ENCODE measurements at regions not wholly inside any gene's neighbourhood (a gene's known extent, or its start where the extent isn't known, plus 50 kb on each side); places are given as distances from the start of the nearest gene placed in this dataset.
A peak's percentile ranks its signal among the peaks of the same experiment; 100 is the strongest.

DNA sequence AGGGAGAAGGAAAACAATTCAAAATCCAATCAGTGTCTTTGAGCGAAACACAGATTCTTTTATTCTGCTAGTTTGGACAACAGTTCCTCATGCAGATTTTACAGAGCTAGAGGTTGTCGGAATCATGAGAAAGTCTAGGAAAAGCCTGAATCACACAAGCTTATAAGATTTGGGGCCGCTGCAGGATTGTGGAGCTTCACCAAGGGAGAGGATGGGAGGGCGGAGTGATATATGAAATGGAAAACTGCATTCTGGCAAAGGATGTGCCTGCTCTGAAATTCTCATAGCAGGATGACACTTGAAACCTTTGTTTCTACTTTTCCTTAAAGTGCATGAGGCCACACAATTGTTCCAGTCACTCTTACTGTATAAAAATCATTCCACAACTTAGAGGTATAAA lies 134.3 kb downstream of the OR2K2 start:
- no peak for DNase-seq (ENCODE audit: low read depth)

DNA sequence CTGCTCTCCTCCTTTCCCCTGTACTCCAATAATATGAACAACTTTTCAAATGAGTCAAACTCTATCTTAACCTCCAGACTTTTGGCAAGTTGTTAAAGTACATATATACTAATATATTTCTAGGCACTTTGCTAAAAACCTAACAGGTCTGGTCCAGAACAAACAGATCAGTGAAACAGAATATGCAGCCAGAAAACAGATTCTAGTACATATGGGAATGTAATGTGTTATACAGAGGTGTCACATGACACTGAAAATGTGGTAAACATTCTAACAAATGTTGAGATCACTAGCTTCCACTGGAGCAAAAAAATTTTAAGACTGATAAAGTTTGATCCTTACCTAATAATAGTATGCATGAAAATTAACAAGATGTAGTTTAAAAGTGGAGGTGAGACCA lies 136.9 kb downstream of the OR2K2 start:
- DNase-seq (ENCODE audit: low read depth), result no peak

DNA sequence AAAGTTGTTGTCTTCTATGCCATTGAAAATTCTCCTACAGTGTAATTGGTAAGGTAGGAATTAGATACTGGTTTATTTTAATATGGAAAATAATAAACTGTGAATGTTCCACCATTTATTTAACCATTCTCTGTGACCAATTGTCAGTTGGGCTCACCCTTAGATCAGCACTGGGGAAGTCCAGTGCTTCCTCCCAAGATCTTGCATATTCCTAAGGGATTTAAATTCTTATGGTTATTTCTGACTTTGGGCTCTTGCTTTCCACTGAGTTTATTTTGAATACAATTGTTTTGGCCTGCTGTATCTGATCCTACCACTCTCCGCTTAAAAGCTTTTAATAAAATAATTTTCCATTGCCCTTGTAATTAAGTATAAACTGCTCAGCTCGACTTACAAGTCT lies 137.4 kb downstream of the OR2K2 start:
- DNase-seq (ENCODE audit: low read depth), result no peak

- no peak for DNase-seq (ENCODE audit: low read depth)
These were observed 139.7 kb downstream of the OR2K2 start for GRCh38 chr9:111190347-111190746.

DNA sequence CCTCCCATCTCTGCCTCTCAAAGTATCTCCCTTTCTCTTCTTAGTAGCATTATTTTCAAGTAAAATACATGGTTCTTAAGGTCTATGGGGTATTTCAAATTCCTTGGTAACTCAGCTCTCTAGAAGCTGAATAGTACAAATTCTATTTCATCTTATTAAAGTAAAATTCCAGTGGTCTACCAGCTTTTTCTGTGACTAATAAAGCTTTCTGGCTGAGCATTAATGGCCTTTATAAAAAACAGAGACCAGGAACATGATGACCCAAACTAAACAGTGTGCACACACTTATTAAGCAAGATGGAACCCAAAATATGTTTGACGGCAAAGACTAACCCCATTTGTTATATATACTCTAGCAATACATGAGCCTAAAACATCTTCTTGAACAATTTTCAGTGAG lies 142.6 kb downstream of the OR2K2 start:
- DNase-seq (ENCODE audit: low read depth), result peak; percentile 75

- DNase-seq (ENCODE audit: low read depth), result no peak
These were observed 143.9 kb downstream of the OR2K2 start for GRCh38 chr9:111186021-111186530.

DNA sequence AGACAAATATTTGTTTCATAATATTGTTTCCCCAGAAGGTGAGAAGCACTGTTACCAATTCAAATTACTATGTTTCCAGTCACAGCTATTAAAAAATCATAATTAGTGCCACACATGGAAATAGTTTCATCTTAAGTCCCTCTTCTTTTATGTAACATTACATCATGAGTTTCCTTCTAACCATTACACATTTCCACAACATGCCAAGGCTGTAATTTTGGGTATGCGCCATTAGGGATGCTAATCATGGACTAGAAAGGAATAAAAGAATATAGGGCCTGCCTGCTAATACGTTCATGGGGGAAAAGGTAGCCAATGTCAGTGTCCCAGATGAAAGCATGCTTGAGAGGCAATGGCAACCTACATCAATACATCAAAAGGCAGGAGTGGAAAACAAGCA lies 142.5 kb upstream of the LPAR1 start:
- no peak for DNase-seq (ENCODE audit: low read depth)

- no peak for DNase-seq (ENCODE audit: low read depth)
These were observed 141.3 kb upstream of the LPAR1 start for GRCh38 chr9:111179577-111179976.

- DNase-seq (ENCODE audit: low read depth), result peak; percentile 92
These were observed 140.2 kb upstream of the LPAR1 start for GRCh38 chr9:111178331-111179055.

DNA sequence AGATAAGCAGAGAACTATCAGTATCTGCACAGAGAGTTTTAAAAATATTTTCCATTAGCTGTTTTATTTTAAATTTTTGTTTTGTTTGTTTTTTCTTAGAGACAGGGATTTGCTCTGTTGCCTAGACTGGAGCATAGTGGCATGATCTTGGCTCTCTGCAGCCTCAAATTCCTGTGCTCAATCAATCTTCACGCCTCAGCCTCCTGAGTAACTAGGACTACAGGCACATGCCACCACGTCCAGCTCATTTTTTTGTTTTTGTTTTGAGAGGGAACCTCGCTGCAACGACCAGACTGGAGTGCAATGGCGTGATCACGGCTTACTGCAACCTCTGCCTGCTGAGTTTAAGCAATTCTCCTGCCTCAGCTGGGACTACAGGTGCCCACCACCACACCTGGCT lies 138.2 kb upstream of the LPAR1 start:
- no peak for DNase-seq (ENCODE audit: low read depth)

DNA sequence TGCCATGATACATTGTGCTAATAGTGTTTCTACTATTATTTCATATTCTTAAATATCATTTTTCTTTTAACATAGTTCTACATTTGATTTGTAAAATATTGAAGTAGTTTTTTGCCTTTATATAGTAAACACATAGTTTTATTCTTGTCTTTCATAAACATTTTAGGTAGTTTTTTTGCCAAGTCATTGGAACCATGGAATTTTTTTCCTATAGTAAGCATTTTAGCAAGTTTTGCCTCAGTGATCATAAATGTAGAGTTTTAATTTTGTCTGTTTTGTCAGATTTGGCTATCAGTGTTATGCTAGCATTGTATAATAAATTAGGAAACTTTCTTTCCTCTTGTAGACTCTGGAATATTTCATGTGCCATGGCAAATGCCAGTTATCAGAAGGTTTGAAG lies 137.1 kb upstream of the LPAR1 start:
- no peak for DNase-seq (ENCODE audit: low read depth)

- no peak for DNase-seq (ENCODE audit: low read depth)
These were observed 129.1 kb upstream of the LPAR1 start for GRCh38 chr9:111167341-111167740.

DNA sequence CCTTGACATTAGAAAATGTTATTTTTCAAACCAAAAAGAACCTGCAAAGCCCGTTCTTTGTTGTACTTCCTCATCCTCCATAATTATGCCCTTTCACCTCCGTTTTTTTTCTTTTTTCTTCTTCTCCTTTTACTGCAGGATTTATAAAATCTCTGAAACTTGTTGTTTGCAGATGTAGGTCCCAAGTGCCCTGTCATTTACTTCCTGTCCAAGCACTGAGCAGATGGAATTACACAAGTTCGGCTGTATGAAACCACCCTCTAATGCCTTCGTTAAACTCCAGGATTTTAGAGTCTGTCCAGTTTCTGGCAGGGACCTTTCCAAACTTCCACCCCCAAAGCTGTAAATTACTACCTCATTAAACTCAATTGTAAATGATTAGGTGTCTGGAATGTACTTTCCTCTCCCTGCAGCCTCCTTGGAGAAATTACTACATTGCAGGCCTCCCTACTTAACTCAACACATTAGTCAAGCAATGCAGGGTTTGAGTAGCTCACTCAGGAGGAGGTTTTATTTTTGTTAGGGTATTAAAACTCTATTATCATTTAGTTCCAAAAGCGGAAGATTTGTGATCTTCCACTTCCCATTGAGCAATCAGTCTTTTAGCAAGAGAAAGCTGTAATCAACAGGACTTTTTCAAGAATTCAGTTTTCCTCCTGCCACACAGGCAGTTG lies 125.6 kb upstream of the LPAR1 start:
- peak; percentile 18 for DNase-seq (ENCODE audit: low read depth)

- DNase-seq (ENCODE audit: low read depth), result no peak
These were observed 123.8 kb upstream of the LPAR1 start for GRCh38 chr9:111162026-111162425.

DNA sequence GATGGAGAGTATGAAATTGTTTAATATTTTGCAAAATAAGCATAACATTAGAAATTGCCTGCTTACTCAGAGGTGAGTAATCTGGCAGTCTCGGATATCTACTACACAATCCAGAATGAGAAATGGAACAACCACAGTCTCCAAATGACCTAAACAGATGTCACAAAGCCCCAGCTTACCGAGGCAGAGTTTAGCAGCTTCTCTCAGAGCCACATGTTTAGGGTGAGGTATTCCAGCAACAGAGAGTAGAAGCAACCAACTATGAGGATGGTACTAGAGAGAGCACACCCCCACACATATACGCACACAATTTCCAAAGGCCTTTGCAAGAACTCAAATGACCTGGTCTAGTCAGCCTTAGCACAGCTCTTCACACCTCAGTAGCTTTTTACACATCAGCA lies 122.7 kb upstream of the LPAR1 start:
- DNase-seq (ENCODE audit: low read depth), result peak; percentile 71

DNA sequence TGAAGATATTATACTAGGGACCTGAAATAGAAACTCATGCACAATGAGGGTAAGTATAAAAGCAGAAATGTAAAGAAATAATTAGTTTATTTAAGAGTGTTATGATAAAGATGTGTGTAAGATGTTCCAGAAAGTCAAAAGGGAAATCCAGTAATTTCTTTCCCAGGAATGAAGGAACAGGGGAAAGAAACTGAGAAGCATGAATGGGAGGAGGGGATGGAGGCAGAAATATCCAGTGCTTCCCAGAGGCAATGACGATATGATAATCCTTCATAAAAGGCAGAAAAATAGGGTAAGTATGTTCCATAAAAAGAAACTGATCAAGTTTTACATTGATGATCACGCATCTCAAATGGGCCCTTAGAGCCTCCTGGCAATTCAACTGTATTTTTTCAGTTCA lies 120.7 kb upstream of the LPAR1 start:
- no peak for DNase-seq (ENCODE audit: low read depth)

DNA sequence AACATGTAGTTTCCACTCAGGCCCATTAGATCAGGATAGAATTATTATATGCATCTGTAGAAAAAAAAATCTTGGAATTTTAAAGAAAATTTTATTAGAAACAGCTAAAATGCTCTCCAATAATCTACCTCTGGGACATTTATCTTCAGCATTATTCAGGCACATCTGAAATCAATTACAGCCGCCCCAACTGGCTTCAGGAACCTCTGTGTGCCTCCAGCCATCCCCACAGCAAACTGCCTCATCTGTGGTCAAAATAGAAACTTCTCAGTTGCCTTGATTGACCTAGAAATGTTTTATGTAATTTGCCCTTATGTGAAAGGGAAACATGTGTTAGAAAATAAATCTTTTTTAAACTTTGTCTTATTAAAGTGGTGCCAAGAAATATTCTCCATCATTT lies 120.1 kb upstream of the LPAR1 start:
- peak; percentile 63 for DNase-seq (ENCODE audit: low read depth)

DNA sequence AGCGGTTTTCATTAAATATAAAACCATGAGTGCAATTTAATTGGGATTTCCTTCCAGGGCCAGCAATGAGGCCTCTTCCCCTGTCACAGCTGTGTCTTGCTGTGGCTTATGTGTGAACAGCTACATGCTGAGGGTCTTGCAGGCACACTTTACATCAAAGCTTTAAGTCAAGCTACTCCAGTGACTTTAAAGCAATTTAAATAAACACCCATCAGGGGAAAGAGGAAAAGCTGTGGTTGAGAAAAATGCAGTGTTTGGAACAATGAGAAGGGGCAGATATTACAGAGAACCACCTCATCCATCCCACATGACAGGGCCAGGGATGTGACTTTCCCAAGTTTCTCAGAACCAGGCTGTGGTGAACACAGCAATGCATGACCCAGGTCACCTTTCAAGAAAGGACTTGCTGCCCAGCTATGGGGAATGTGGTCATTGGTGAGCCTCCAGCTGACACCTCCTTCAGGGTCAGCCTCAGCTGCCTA lies 115.9 kb upstream of the LPAR1 start:
- peak; percentile 57 for DNase-seq (ENCODE audit: low read depth)

DNA sequence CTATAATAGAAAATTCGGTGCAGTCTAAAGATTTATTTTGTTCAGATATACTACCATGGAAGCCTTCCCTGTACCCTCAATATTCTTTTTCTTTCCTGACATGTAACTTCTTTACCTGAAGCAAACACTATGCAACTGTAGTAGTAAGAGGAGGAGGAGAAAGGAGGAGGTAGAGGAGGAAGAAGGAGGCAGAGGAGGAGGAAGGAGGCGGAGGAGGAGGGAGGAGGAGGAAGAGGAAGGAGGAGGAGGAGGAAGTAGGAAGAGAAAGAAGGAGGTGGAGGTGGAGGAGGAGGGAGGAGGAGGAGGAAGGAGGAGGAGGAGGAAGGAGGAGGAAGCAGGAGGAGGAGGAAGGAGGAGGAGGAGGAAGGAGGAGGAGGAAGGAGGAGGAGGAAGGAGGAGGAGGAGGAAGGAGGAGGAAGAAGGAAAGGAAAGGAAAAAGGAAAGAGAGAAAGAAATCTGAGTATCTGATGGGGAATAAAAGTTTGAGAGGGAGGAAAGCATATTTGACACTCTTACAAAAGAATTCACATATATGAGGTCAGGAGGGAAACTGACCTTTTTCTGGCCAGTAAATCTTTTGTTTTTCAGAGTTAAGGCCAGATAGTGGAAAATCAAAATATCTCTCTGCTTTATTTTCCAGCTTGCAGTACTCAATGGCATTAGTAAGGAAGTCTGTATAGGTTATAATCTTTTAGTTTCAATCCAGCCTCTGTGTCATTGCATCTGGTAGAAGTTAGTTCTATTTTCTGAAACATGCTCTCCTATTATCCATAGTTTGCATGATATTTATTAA lies 114.5 kb upstream of the LPAR1 start:
- no peak for DNase-seq (ENCODE audit: low read depth)

DNA sequence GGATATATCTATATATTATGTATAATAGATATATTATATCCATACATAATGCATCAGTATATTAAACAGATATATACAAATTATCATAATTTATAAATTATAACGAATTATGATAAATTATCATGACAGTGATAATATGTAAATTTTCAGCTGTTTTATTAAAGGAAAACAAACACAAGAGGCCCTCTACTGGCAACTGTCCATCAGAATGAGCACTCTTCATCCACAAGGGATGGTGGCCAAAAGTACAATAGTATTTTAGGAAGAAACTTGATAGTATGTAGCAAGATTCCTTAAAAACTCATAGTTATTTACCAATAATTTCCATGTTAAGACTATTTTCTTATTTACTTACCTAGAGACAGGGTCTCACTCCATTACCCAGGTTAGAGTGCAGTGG lies 113.3 kb upstream of the LPAR1 start:
- peak; percentile 16 for DNase-seq (ENCODE audit: low read depth)

DNA sequence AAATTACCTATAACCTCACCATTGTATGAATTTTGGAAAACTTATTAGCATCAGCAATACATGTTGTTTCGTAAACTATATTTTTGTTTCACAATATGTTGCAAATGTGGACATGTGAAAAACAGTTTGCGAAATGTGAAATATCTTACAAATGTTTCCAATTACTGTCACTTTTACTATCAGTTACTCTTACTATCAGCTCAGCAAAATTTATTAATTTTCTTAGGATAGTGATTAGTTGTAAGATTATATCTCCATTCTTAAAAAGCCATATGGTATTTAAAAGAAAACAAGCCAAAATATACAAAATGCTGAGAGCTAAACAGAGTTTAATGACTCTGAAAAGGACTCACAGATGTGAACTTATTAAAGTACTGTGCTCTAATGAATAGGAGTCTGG lies 111.9 kb upstream of the LPAR1 start:
- DNase-seq (ENCODE audit: low read depth), result no peak

DNA sequence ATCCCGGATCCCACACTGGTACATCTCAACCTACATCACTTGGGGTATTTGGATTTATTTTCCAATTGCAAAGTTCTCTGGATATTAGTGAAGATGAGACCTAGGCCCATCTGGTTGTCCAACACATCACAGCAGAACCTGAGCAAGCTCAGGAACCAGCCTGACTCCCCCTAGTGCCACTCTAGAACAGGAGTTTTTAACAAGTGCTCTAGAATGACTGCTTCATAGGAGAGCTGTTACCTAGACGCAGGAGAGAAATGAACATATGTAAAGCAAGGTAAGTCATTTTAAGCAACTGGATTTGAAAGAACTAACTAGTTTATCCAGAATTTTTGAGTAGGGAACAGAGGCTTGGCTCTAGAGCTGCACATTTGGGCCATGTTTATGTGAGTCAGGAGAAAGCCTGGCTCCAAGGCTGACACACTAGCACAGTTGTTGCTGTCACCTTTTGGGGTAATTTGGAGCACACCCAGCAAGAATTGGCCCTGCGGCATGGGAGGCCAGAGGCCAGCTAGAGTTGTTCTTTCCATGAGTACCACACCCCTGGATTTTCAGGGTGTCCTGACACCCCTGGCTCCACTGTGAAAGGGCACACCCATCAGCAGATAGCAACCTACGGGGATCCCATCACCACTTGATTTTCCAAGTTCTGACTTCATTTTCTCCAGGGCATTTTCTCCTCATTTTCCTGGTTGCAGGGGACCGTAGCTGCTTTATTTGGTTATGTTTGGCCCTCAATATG lies 110.9 kb upstream of the LPAR1 start:
- peak; percentile 40 for DNase-seq (ENCODE audit: low read depth)
